Ovary (tissue), 7 donors: ENCODE measurements at regions not wholly inside any gene's neighbourhood (a gene's known extent, or its start where the extent isn't known, plus 50 kb on each side); places are given as distances from the start of the nearest gene placed in this dataset.

Source experiments
- DNase-seq, 5 donors: peaks; one replicate each; pipeline ENCODE4 v3.0.0-alpha.2; 2019 to 2020
- H3K27ac ChIP-seq, 2 donors: fragments of 200-600 bp; one replicate each; pipeline versions ENCODE4 v1.5.1 to v1.8.0; 2019 to 2022
- H3K27me3 ChIP-seq: fragments of 200-600 bp; one replicate; pipeline ENCODE4 v1.8.0; 2022
- H3K36me3 ChIP-seq: fragments of 200-600 bp; sonication (generic); one replicate; pipeline ENCODE4 v1.5.1; 2019
- H3K4me1 ChIP-seq: one replicate; pipeline ENCODE4 v1.8.1; 2013; ENCODE audit warnings: mild to moderate bottlenecking, moderate library complexity; ENCODE audit not compliant: insufficient read depth
- H3K4me3 ChIP-seq: fragments of 200-600 bp; sonication (generic); one replicate; pipeline ENCODE4 v1.5.1; 2017
- H3K9me3 ChIP-seq, 2 donors: fragments of 200-600 bp in 1 of 2; sonication (generic) in 1 of 2; one replicate each; pipeline versions ENCODE4 v1.5.1 to v1.8.1; 2013 to 2019; ENCODE audit warnings: mild to moderate bottlenecking in 1 of 2, moderate library complexity in 1 of 2
- CTCF ChIP-seq, 3 donors: fragments of 450-650 bp in 2 of 3; fragments of 200-600 bp in 1 of 3; IDR thresholded peaks; one replicate each; pipeline versions ENCODE4 v1.5.1 to v1.8.0; 2016 to 2022; ENCODE audit warnings: antibody characterized with exemption in 3 of 3, mild to moderate bottlenecking in 1 of 3
- EP300 ChIP-seq: sonication (generic); formaldehyde crosslinking; IDR thresholded peaks from one replicate; pipeline ENCODE4 v1.6.1; 2017; ENCODE audit warnings: antibody characterized with exemption
- POLR2A ChIP-seq: fragments of 450-650 bp; IDR thresholded peaks from one replicate; pipeline ENCODE4 v1.6.1; 2017; ENCODE audit warnings: antibody characterized with exemption, mild to moderate bottlenecking, moderate library complexity
- WGBS, 3 donors: extraction: QIAGEN DNeasy Blood & Tissue Kit in 1 of 3; methylation state at CpG; one replicate each; pipeline versions ENCODE4 v1.1.5 to v1.1.7; 2013 to 2017; 5-methylcytosine and 5-hydroxymethylcytosine counted together
- intact Hi-C, 4 donors: fragments of 100-400 bp; cut with DNase I; formaldehyde crosslinking; loops; one replicate each; pipeline versions ENCODE4 v1.11.0 to v1.15.1; 2022 to 2023
- donor health status: DM: no; HTN: no; CAD: no; lungs with moderate emphysema.
- donor health status: DM: no; HTN: no; CAD: no.
- donor health status: Bipolar disorder and iron deficiency.
- donor health status: DM: no; HTN: no; CAD: no.
- donor health status: DM: yes; HTN: yes; CAD: no.

GRCh38 chr13:44318161-44318560 lies 55.5 kb upstream of the SERP2 start:
- no peak for DNase-seq
- Histone ChIP-seq H3K4me3 (no peak overlapping the region), H3K4me1 (no peaks in the 10 kb centered on the region), H3K36me3 (no peaks in the 10 kb centered on the region), H3K27me3 (no peaks in the 10 kb centered on the region), H3K9me3 (no peaks in the 10 kb centered on the region), H3K27ac (no peak overlapping the region)
- intact Hi-C loops, result no loop called here
- WGBS, 3 donors, result 37 to 45% (median 38%) methylated on average over 3 of the region's 3 CpGs
- TF ChIP-seq CTCF (IDR thresholded peaks at IDR 0.05), result no peak
- no peak for TF ChIP-seq POLR2A
- TF ChIP-seq EP300, result no peak

GRCh38 chr13:44320611-44321010 lies 53.0 kb upstream of the SERP2 start:
- H3K4me1 ChIP-seq, result no peaks in the 10 kb centered on the region

GRCh38 chr13:44321961-44322360 lies 51.7 kb upstream of the SERP2 start:
- no peak for TF ChIP-seq EP300
- TF ChIP-seq CTCF (IDR thresholded peaks at IDR 0.05), result no peak
- TF ChIP-seq POLR2A, result no peak
- H3K27ac ChIP-seq, result no peak overlapping the region
- no peaks in the 10 kb centered on the region for H3K9me3 ChIP-seq
- no peaks in the 10 kb centered on the region for H3K27me3 ChIP-seq
- DNase-seq, result no peak
- H3K4me1 ChIP-seq, result no peaks in the 10 kb centered on the region
- H3K36me3 ChIP-seq, result no peaks in the 10 kb centered on the region
- WGBS, 3 donors, result 91 to 100% (median 95%) methylated on average over 2 of the region's 2 CpGs
- no peak overlapping the region for H3K4me3 ChIP-seq
- intact Hi-C loops, result no loop called here

More at GRCh38 chr13:44320611-44321010, 53.0 kb upstream of the SERP2 start:
- no peaks in the 10 kb centered on the region for H3K27me3 ChIP-seq
- H3K36me3 ChIP-seq, result no peaks in the 10 kb centered on the region
- no peaks in the 10 kb centered on the region for H3K9me3 ChIP-seq
- H3K27ac ChIP-seq, result no peak overlapping the region
- TF ChIP-seq EP300 (no peak), CTCF (IDR thresholded peaks at IDR 0.05) (no peak)
- no peak for DNase-seq
- no peak overlapping the region for H3K4me3 ChIP-seq
- intact Hi-C loops, result no loop called here

- Histone ChIP-seq H3K9me3 (no peaks in the 10 kb centered on the region), H3K36me3 (no peaks in the 10 kb centered on the region), H3K4me3 (no peak overlapping the region), H3K27me3 (no peaks in the 10 kb centered on the region), H3K4me1 (no peaks in the 10 kb centered on the region), H3K27ac (no peak overlapping the region)
- no peak for DNase-seq
- 94 to 97% (median 97%) methylated on average over 2 of the region's 2 CpGs for WGBS, 3 donors
- intact Hi-C loops, result no loop called here
- no peak for TF ChIP-seq EP300
- TF ChIP-seq POLR2A, result no peak
- no peak for TF ChIP-seq CTCF (IDR thresholded peaks at IDR 0.05)
Measured at GRCh38 chr13:44322928-44323327, 50.7 kb upstream of the SERP2 start.

GRCh38 chr13:44323754-44324153 lies 49.9 kb upstream of the SERP2 start:
- DNase-seq, result no peak
- no peaks in the 10 kb centered on the region for H3K4me1 ChIP-seq
- no peak overlapping the region for H3K27ac ChIP-seq
- TF ChIP-seq CTCF (IDR thresholded peaks at IDR 0.05), result no peak
- TF ChIP-seq POLR2A, result no peak
- no peak for TF ChIP-seq EP300
- no peaks in the 10 kb centered on the region for H3K27me3 ChIP-seq
- H3K4me3 ChIP-seq, result no peak overlapping the region
- intact Hi-C loops, result no loop called here
- 76 to 96% (median 87%) methylated on average over 1 of the region's 1 CpG for WGBS, 3 donors
- no peaks in the 10 kb centered on the region for H3K9me3 ChIP-seq
- H3K36me3 ChIP-seq, result no peaks in the 10 kb centered on the region
